IPS-20b (cell line): ENCODE measurements at regions not wholly inside any gene's neighbourhood (a gene's known extent, or its start where the extent isn't known, plus 50 kb on each side); places are given as distances from the start of the nearest gene placed in this dataset.

Source experiments
- H3K27ac ChIP-seq: one replicate; pipeline ENCODE4 v1.5.1; 2013; ENCODE audit warnings: low read length
- H3K27me3 ChIP-seq: 2 replicates; pipeline ENCODE4 v1.6.1; 2013; ENCODE audit warnings: mild to moderate bottlenecking, low read length, inconsistent platforms; ENCODE audit not compliant: insufficient read depth
- H3K36me3 ChIP-seq: 2 replicates; pipeline ENCODE4 v1.6.1; 2013; ENCODE audit warnings: low read depth, mild to moderate bottlenecking, inconsistent platforms, low read length, moderate library complexity; ENCODE audit not compliant: insufficient read depth
- H3K4me1 ChIP-seq: 2 replicates; pipeline ENCODE4 v1.6.1; 2013; ENCODE audit warnings: mild to moderate bottlenecking, control low read depth, inconsistent platforms, low read length, moderate library complexity; ENCODE audit not compliant: insufficient read depth
- H3K4me3 ChIP-seq: 2 replicates; pipeline ENCODE4 v1.5.1; 2013; ENCODE audit warnings: mild to moderate bottlenecking, low read length, inconsistent platforms
- H3K9ac ChIP-seq: 2 replicates; pipeline ENCODE4 v1.6.1; 2013; ENCODE audit warnings: low read depth, mild to moderate bottlenecking, inconsistent platforms, low read length, moderate library complexity
- H3K9me3 ChIP-seq: 2 replicates; pipeline ENCODE4 v1.6.1; 2013; ENCODE audit warnings: mild to moderate bottlenecking, low read depth, low read length, inconsistent platforms; ENCODE audit not compliant: insufficient read depth

GRCh38 chr2:207471261-207471660 lies 58.5 kb upstream of the CREB1 start:
- peaks cover 14% of the 10 kb centered on the region; the same call in 1 of the 2 replicates for H3K4me1 ChIP-seq

GRCh38 chr2:207472343-207473048 lies 57.3 kb upstream of the CREB1 start:
- H3K36me3 ChIP-seq = no peaks in the 10 kb centered on the region
- H3K27ac ChIP-seq = no peak overlapping the region
- peak overlapping the region; percentile 26; the same call in 1 of the 2 replicates for H3K9ac ChIP-seq
- no peak overlapping the region for H3K4me3 ChIP-seq
- H3K27me3 ChIP-seq = no peaks in the 10 kb centered on the region
- peaks cover 14% of the 10 kb centered on the region; the same call in 1 of the 2 replicates for H3K4me1 ChIP-seq
- no peaks in the 10 kb centered on the region for H3K9me3 ChIP-seq

More at GRCh38 chr2:207471261-207471660, 58.5 kb upstream of the CREB1 start:
- no peaks in the 10 kb centered on the region for H3K9me3 ChIP-seq
- no peaks in the 10 kb centered on the region for H3K27me3 ChIP-seq
- H3K27ac ChIP-seq = no peak overlapping the region
- no peaks in the 10 kb centered on the region for H3K36me3 ChIP-seq
- H3K4me3 ChIP-seq = no peak overlapping the region
- no peak overlapping the region for H3K9ac ChIP-seq

DNA sequence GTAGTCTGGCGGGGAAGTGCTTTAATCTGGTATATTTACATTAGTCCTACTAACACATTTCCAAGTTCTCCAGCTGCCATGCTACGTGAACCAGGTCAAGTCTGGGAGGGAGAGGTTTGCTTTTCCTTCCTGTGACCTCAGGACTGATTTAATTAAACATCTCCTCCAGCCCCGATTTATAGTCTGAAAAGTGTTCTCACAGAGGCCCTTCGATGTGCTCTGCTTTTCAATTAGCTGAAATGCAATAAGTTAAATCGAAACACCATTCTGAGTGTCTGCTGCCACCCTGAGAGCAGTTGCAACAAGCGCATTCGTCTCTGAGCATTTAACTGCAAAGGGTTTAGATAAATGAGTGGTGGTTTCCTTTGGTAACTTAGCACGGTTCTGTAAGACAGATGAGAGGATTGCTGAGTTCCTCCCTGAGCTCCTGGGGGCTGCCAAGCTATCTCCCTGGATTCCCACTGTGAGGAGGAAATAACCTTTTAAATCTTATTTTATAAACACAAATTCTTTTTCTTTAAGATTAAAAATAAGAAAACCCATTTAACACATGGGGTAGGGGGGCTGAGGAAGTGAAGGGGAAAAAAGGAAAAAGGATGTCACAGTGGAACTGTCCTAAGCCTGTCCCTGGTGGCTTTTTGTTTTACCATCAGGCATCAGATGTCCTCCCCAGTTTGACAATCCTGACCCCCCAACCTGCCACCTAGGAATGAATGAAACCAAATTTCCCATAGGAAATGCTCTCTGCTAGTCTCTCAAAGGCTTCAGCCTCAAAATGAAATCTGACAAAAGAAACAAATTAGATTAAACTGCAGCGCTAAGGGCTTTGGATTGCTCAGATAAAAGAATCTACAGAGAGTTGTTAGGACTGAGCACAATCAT lies 56.5 kb upstream of the CREB1 start:
- Histone ChIP-seq H3K27me3 (no peaks in the 10 kb centered on the region), H3K9ac (peak overlapping the region; percentile 26; the same call in 1 of the 2 replicates), H3K27ac (no peak overlapping the region), H3K9me3 (no peaks in the 10 kb centered on the region), H3K4me3 (no peak overlapping the region), H3K4me1 (peaks cover 14% of the 10 kb centered on the region; the same call in 1 of the 2 replicates), H3K36me3 (no peaks in the 10 kb centered on the region)

DNA sequence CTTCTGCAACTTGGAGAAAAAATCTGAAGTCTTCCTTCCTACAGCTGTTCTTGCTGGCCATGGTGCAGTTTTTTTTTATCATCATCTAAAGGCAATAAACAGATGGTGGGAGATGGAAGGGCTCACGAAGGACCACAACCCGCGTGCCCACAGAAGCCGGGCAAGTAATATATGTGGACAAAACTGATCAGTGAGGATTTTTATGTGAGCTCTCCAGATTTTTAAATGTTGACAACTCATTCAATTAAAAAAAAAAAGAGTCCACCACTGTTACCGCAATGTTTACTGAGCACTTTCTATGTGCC lies 55.9 kb upstream of the CREB1 start:
- H3K27me3 ChIP-seq = no peaks in the 10 kb centered on the region
- H3K9me3 ChIP-seq = no peaks in the 10 kb centered on the region
- H3K4me1 ChIP-seq = peaks cover 14% of the 10 kb centered on the region; the same call in 1 of the 2 replicates
- no peak overlapping the region for H3K27ac ChIP-seq
- H3K9ac ChIP-seq = no peak overlapping the region
- H3K4me3 ChIP-seq = no peak overlapping the region
- no peaks in the 10 kb centered on the region for H3K36me3 ChIP-seq

DNA sequence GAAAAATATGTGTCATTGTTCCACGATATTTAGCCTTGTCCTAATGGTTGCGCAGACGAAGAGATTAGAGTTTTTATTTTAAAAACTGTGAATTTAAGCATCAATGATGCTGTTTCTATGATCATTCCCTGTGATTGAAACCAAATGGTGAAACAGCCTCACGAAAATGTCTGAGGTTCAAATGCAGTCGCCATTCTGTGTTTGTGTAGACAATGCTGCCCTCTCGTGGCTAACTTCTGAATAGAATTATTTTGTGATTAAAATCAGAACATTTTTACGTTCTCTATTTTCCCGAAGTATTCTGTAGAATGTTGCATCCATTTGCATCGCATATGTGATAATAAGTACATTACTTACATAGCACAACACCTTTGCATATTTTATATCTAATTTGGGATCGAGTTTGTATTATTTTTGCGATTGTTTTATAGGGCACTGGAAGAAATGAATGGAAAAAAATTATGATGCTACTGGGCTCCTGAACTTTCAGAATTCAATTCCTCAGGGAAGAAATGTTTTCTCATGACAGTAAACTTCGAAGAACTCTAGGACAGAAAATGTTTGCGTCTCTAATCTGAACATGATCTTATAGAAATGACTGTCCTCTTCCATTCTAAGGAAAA lies 54.8 kb upstream of the CREB1 start:
- H3K4me1 ChIP-seq = peaks cover 22% of the 10 kb centered on the region; the same call in 1 of the 2 replicates
- no peaks in the 10 kb centered on the region for H3K27me3 ChIP-seq
- no peaks in the 10 kb centered on the region for H3K9me3 ChIP-seq
- H3K9ac ChIP-seq = 0 out of 2 replicates have a peak overlapping the region, but pooled peaks have one; percentile 0
- no peak overlapping the region for H3K4me3 ChIP-seq
- no peaks in the 10 kb centered on the region for H3K36me3 ChIP-seq
- no peak overlapping the region for H3K27ac ChIP-seq

DNA sequence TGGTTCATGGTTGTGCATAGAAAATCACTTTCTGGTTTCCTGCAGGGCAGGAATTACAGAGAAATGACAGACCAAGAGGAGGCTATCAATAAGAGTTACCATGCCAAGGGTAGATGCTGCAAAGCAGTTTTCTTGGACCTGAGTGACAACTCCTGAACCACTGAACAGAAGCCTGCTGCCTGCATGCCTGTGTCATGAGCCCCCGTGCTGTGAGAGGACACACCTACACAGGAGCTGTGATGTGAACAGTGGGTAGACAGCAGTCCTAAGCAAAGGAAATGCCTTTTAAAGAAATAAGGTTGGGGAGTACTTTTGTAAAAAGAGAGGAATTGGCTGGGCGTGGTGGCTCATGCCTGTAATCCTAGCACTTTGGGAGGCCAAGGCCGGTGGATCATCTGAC lies 54.2 kb upstream of the CREB1 start:
- no peaks in the 10 kb centered on the region for H3K27me3 ChIP-seq
- H3K4me3 ChIP-seq = no peak overlapping the region
- no peak overlapping the region for H3K27ac ChIP-seq
- H3K9ac ChIP-seq = 0 out of 2 replicates have a peak overlapping the region, but pooled peaks have one; percentile 0
- peaks cover 22% of the 10 kb centered on the region; the same call in 1 of the 2 replicates for H3K4me1 ChIP-seq
- H3K36me3 ChIP-seq = no peaks in the 10 kb centered on the region
- no peaks in the 10 kb centered on the region for H3K9me3 ChIP-seq

GRCh38 chr2:207477896-207478295 lies 51.9 kb upstream of the CREB1 start:
- Histone ChIP-seq H3K4me3 (no peak overlapping the region), H3K4me1 (peaks cover 17% of the 10 kb centered on the region; the same call in 1 of the 2 replicates), H3K27ac (no peak overlapping the region), H3K27me3 (no peaks in the 10 kb centered on the region), H3K9me3 (no peaks in the 10 kb centered on the region), H3K9ac (no peak overlapping the region), H3K36me3 (no peaks in the 10 kb centered on the region)

DNA sequence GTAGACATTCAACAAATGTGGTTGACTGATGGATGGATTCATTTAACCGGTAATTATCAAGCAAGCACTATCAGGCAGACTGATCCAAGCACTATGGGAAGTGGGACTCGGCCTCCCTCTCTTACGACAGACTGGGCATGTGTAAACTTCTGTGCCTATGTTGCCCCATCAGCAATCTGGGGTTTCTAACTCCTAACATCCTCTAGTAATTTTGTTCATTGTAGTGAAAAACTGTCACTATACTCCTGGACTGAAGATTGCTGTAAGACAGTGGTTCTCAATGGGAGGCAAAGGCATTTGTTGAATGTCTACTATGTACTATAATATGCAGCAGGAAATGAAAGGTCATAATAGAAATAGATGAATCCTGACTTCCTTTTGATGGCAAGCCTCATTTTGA lies 51.2 kb upstream of the CREB1 start:
- H3K4me3 ChIP-seq = no peak overlapping the region
- H3K9me3 ChIP-seq = no peaks in the 10 kb centered on the region
- no peaks in the 10 kb centered on the region for H3K36me3 ChIP-seq
- no peak overlapping the region for H3K9ac ChIP-seq
- H3K27ac ChIP-seq = no peak overlapping the region
- H3K4me1 ChIP-seq = peaks cover 16% of the 10 kb centered on the region; the same call in 1 of the 2 replicates
- H3K27me3 ChIP-seq = no peaks in the 10 kb centered on the region

DNA sequence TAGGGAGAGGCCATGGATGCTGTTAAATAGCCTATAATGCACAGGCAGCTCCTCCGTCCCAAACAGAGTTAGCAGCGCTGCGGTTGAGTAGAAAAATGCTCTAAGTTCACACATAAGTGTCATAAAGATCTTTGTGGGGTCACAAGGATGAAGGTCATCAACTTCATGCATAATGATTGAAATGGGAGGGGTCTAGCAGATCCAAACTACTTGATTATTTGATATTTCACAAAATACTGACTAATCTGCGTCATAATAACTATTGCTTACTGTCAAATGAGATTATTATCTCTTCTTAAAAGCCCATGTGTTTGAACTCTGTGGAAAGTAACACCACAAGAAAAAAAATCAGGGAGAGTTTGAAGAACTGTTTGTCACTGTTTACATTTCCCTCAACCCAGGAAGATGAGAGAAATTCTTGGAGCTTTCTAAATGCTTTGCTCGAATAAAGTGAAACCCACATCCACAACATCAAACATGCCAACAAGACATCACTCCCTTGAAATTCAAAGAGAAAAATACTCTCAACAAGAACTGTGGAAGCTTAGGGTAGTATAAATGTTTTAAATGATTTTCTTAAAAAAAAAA lies 50.5 kb upstream of the CREB1 start:
- no peak overlapping the region for H3K27ac ChIP-seq
- H3K4me3 ChIP-seq = no peak overlapping the region
- H3K9ac ChIP-seq = no peak overlapping the region
- H3K4me1 ChIP-seq = peaks cover 11% of the 10 kb centered on the region; the same call in 1 of the 2 replicates
- no peaks in the 10 kb centered on the region for H3K36me3 ChIP-seq
- no peaks in the 10 kb centered on the region for H3K9me3 ChIP-seq
- H3K27me3 ChIP-seq = no peaks in the 10 kb centered on the region
